ENCODE measurements at regions not wholly inside any gene's neighbourhood (a gene's known extent, or its start where the extent isn't known, plus 50 kb on each side); places are given as distances from the start of the nearest gene placed in this dataset.

GRCh38 chr3:143207338-143207961 lies 87.9 kb downstream of the CHST2 start:
- TF ChIP-seq CTCF (IDR thresholded peaks at IDR 0.05): no peak
- TF ChIP-seq POLR2A (IDR thresholded peaks at IDR 0.05): no peak
